DND-41 (cell line): ENCODE measurements at regions not wholly inside any gene's neighbourhood (a gene's known extent, or its start where the extent isn't known, plus 50 kb on each side); places are given as distances from the start of the nearest gene placed in this dataset.
"Not testable (repeated sequence)": the region's sequence is repeated elsewhere in the genome, so short reads cannot be mapped to it uniquely, and the experiment has no call there.

Source experiments
- ATAC-seq: fragments of 200-7000 bp; cut with Tn5 transposase; 3 replicates; pipeline ENCODE4 v1.9.1; 2021; ENCODE audit warnings: low read depth; ENCODE audit not compliant: insufficient read depth
- DNase-seq: peaks from one replicate; pipeline ENCODE4 v3.0.0-alpha.2; 2020
- H2AFZ ChIP-seq: 2 replicates; pipeline ENCODE4 v1.6.0; 2012; ENCODE audit warnings: low read depth, low read length
- H3K27ac ChIP-seq: 2 replicates; pipeline ENCODE4 v1.5.1; 2012; ENCODE audit warnings: low read length, inconsistent platforms
- H3K27me3 ChIP-seq: fragments of 200-600 bp; sonication (generic); 2 replicates; pipeline ENCODE4 v1.6.0; 2012; ENCODE audit warnings: low read length, mild to moderate bottlenecking, inconsistent platforms; ENCODE audit not compliant: insufficient read depth, poor library complexity
- H3K36me3 ChIP-seq: 2 replicates; pipeline ENCODE4 v1.5.1; 2012; ENCODE audit warnings: low read length, inconsistent platforms; ENCODE audit not compliant: insufficient read depth
- H3K4me1 ChIP-seq: 2 replicates; pipeline ENCODE4 v1.5.1; 2012; ENCODE audit warnings: mild to moderate bottlenecking, low read length; ENCODE audit not compliant: insufficient read depth
- H3K4me2 ChIP-seq: 2 replicates; pipeline ENCODE4 v1.6.0; 2012; ENCODE audit warnings: mild to moderate bottlenecking, moderate library complexity, low read length, inconsistent platforms; ENCODE audit not compliant: insufficient read depth
- H3K4me3 ChIP-seq, 2 experiments: fragments of 200-600 bp in 1 of 2; shearing (Covaris generic) in 1 of 2; 2 replicates each; pipeline ENCODE4 v1.5.1; 2012 to 2016; ENCODE audit warnings: inconsistent platforms in 2 of 2, low read length in 2 of 2, mild to moderate bottlenecking in 2 of 2, low read depth in 1 of 2, moderate library complexity in 1 of 2
- H3K79me2 ChIP-seq: 2 replicates; pipeline ENCODE4 v1.6.0; 2012; ENCODE audit warnings: low read length, inconsistent platforms; ENCODE audit not compliant: insufficient read depth
- H3K9ac ChIP-seq: 2 replicates; pipeline ENCODE4 v1.6.0; 2012; ENCODE audit warnings: low read depth, mild to moderate bottlenecking, inconsistent platforms, low read length, moderate library complexity
- H3K9me3 ChIP-seq: 2 replicates; pipeline ENCODE4 v1.5.1; 2012; ENCODE audit warnings: low read length, moderate library complexity, mild to moderate bottlenecking, inconsistent platforms; ENCODE audit not compliant: insufficient read depth, severe bottlenecking
- H4K20me1 ChIP-seq: 2 replicates; pipeline ENCODE4 v1.6.0; 2012; ENCODE audit warnings: low read length; ENCODE audit not compliant: insufficient read depth
- CTCF ChIP-seq: IDR thresholded peaks from 2 replicates; pipeline ENCODE4 v1.5.1; 2012; ENCODE audit warnings: borderline replicate concordance, low read length, moderate library complexity, mild to moderate bottlenecking; ENCODE audit not compliant: poor library complexity, severe bottlenecking; ENCODE audit errors: extremely low read depth
- EZH2 ChIP-seq: IDR thresholded peaks from 3 replicates; pipeline ENCODE4 v1.6.1; 2012; ENCODE audit warnings: borderline replicate concordance, low read depth, mild to moderate bottlenecking, moderate library complexity, low read length, inconsistent platforms; ENCODE audit not compliant: severe bottlenecking

GRCh38 chr7:115177103-115177502, 255.2 kb downstream of the MDFIC start:
- no peaks in the 10 kb centered on the region for H4K20me1 ChIP-seq
- H3K27me3 ChIP-seq = no peaks in the 10 kb centered on the region
- H3K9ac ChIP-seq = no peak overlapping the region
- H3K36me3 ChIP-seq = no peaks in the 10 kb centered on the region
- H3K79me2 ChIP-seq = no peaks in the 10 kb centered on the region
- H2AFZ ChIP-seq = no peak overlapping the region
- peaks cover 2% of the 10 kb centered on the region; the same call in 1 of the 2 replicates for H3K4me1 ChIP-seq
- ATAC-seq (no peak), DNase-seq (no peak)
- no peak overlapping the region for H3K27ac ChIP-seq
- no peak overlapping the region for H3K4me2 ChIP-seq
- H3K4me3 ChIP-seq = no peak overlapping the region
- no peak for TF ChIP-seq EZH2
- H3K9me3 ChIP-seq = no peaks in the 10 kb centered on the region

GRCh38 chr7:115172397-115172796, 250.5 kb downstream of the MDFIC start:
- H3K4me2 ChIP-seq, H3K27ac ChIP-seq, H3K36me3 ChIP-seq, DNase-seq, H3K4me1 ChIP-seq, H3K9ac ChIP-seq, H3K79me2 ChIP-seq, H3K27me3 ChIP-seq, H3K4me3 ChIP-seq, H4K20me1 ChIP-seq, H3K9me3 ChIP-seq, H2AFZ ChIP-seq, ATAC-seq: not testable (repeated sequence)

GRCh38 chr7:115153769-115154477, 232.0 kb downstream of the MDFIC start:
- no peak overlapping the region for H3K27ac ChIP-seq
- no peak for ATAC-seq
- no peak overlapping the region for H2AFZ ChIP-seq
- H3K9ac ChIP-seq = no peak overlapping the region
- no peaks in the 10 kb centered on the region for H3K4me1 ChIP-seq
- TF ChIP-seq CTCF = no peak
- no peak for TF ChIP-seq EZH2
- DNase-seq = no peak
- H3K4me3 ChIP-seq = no peak overlapping the region
- peaks cover 3% of the 10 kb centered on the region for H3K9me3 ChIP-seq
- no peaks in the 10 kb centered on the region for H3K36me3 ChIP-seq
- no peaks in the 10 kb centered on the region for H4K20me1 ChIP-seq
- H3K79me2 ChIP-seq = no peaks in the 10 kb centered on the region
- no peaks in the 10 kb centered on the region for H3K27me3 ChIP-seq
- H3K4me2 ChIP-seq = no peak overlapping the region

- DNase-seq (no peak), ATAC-seq (no peak)
- Histone ChIP-seq H3K4me3 (no peak overlapping the region), H3K36me3 (no peaks in the 10 kb centered on the region), H3K4me2 (no peak overlapping the region), H3K27ac (no peak overlapping the region), H4K20me1 (no peaks in the 10 kb centered on the region), H3K9me3 (peaks cover 6% of the 10 kb centered on the region), H3K4me1 (no peaks in the 10 kb centered on the region), H3K9ac (no peak overlapping the region), H2AFZ (no peak overlapping the region), H3K79me2 (no peaks in the 10 kb centered on the region), H3K27me3 (no peaks in the 10 kb centered on the region)
- TF ChIP-seq CTCF (no peak), EZH2 (no peak)
Measured at GRCh38 chr7:115153176-115153575, 231.3 kb downstream of the MDFIC start.
